B cell (primary cell): ENCODE measurements at regions not wholly inside any gene's neighbourhood (a gene's known extent, or its start where the extent isn't known, plus 50 kb on each side); places are given as distances from the start of the nearest gene placed in this dataset.

Source experiments
- EZH2 ChIP-seq: IDR thresholded peaks from 2 replicates; pipeline ENCODE4 v1.6.1; 2012; ENCODE audit warnings: borderline replicate concordance, low read depth, mild to moderate bottlenecking, moderate library complexity, low read length; ENCODE audit not compliant: insufficient read depth, poor library complexity, severe bottlenecking
- TF ChIP-seq, protein P1 (sequence below): fragments of 200-600 bp; IDR thresholded peaks from one replicate; pipeline ENCODE4 v1.8.0; 2022; ENCODE audit warnings: antibody characterized with exemption, mild to moderate bottlenecking

- TF ChIP-seq, protein P1, sequence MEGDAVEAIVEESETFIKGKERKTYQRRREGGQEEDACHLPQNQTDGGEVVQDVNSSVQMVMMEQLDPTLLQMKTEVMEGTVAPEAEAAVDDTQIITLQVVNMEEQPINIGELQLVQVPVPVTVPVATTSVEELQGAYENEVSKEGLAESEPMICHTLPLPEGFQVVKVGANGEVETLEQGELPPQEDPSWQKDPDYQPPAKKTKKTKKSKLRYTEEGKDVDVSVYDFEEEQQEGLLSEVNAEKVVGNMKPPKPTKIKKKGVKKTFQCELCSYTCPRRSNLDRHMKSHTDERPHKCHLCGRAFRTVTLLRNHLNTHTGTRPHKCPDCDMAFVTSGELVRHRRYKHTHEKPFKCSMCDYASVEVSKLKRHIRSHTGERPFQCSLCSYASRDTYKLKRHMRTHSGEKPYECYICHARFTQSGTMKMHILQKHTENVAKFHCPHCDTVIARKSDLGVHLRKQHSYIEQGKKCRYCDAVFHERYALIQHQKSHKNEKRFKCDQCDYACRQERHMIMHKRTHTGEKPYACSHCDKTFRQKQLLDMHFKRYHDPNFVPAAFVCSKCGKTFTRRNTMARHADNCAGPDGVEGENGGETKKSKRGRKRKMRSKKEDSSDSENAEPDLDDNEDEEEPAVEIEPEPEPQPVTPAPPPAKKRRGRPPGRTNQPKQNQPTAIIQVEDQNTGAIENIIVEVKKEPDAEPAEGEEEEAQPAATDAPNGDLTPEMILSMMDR: no peak
- TF ChIP-seq EZH2: no peak
These were observed 71.9 kb upstream of the STX18 start for GRCh38 chr4:4613641-4614286.
